ENCODE measurements at regions not wholly inside any gene's neighbourhood (a gene's known extent, or its start where the extent isn't known, plus 50 kb on each side); places are given as distances from the start of the nearest gene placed in this dataset.

- DNase-seq (ENCODE audit: unreplicated experiment), result no peak
- Mint-ChIP-seq H3K27me3 (ENCODE audit: insufficient read depth, unreplicated experiment) (no peaks in the 10 kb centered on the region), H3K27ac (ENCODE audit: low read depth, unreplicated experiment) (no peak overlapping the region), H3K4me1 (ENCODE audit: insufficient read depth, unreplicated experiment) (peaks cover 9% of the 10 kb centered on the region), H3K4me3 (ENCODE audit: unreplicated experiment) (no peak overlapping the region), H3K36me3 (ENCODE audit: insufficient read depth, unreplicated experiment) (no peaks in the 10 kb centered on the region), H3K9me3 (ENCODE audit: unreplicated experiment) (no peaks in the 10 kb centered on the region)
- TF ChIP-seq, protein P1, sequence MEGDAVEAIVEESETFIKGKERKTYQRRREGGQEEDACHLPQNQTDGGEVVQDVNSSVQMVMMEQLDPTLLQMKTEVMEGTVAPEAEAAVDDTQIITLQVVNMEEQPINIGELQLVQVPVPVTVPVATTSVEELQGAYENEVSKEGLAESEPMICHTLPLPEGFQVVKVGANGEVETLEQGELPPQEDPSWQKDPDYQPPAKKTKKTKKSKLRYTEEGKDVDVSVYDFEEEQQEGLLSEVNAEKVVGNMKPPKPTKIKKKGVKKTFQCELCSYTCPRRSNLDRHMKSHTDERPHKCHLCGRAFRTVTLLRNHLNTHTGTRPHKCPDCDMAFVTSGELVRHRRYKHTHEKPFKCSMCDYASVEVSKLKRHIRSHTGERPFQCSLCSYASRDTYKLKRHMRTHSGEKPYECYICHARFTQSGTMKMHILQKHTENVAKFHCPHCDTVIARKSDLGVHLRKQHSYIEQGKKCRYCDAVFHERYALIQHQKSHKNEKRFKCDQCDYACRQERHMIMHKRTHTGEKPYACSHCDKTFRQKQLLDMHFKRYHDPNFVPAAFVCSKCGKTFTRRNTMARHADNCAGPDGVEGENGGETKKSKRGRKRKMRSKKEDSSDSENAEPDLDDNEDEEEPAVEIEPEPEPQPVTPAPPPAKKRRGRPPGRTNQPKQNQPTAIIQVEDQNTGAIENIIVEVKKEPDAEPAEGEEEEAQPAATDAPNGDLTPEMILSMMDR (IDR thresholded peaks at IDR 0.05; ENCODE audit: unreplicated experiment), result no peak
- intact Hi-C loops (cut with micrococcal nuclease), result no loop called here
- ChIA-PET POLR2A (no interaction called here), CTCF (no interaction called here)
- BruUV-seq (replicated peaks), result no TSS peak
These were observed 378.1 kb upstream of the USP24 start for GRCh38 chr1:55593298-55593697.

GRCh38 chr1:55592122-55592521 lies 377.0 kb upstream of the USP24 start:
- ChIA-PET POLR2A (no interaction called here), CTCF (no interaction called here)
- DNase-seq (ENCODE audit: unreplicated experiment), result no peak
- BruUV-seq (replicated peaks), result no TSS peak
- Mint-ChIP-seq H3K27ac (ENCODE audit: low read depth, unreplicated experiment) (no peak overlapping the region), H3K9me3 (ENCODE audit: unreplicated experiment) (no peaks in the 10 kb centered on the region), H3K27me3 (ENCODE audit: insufficient read depth, unreplicated experiment) (no peaks in the 10 kb centered on the region), H3K4me1 (ENCODE audit: insufficient read depth, unreplicated experiment) (peaks cover 9% of the 10 kb centered on the region), H3K36me3 (ENCODE audit: insufficient read depth, unreplicated experiment) (no peaks in the 10 kb centered on the region), H3K4me3 (ENCODE audit: unreplicated experiment) (no peak overlapping the region)
- intact Hi-C loops (cut with micrococcal nuclease), result no loop called here
- TF ChIP-seq, protein P1 (IDR thresholded peaks at IDR 0.05; ENCODE audit: unreplicated experiment), result no peak

DNA sequence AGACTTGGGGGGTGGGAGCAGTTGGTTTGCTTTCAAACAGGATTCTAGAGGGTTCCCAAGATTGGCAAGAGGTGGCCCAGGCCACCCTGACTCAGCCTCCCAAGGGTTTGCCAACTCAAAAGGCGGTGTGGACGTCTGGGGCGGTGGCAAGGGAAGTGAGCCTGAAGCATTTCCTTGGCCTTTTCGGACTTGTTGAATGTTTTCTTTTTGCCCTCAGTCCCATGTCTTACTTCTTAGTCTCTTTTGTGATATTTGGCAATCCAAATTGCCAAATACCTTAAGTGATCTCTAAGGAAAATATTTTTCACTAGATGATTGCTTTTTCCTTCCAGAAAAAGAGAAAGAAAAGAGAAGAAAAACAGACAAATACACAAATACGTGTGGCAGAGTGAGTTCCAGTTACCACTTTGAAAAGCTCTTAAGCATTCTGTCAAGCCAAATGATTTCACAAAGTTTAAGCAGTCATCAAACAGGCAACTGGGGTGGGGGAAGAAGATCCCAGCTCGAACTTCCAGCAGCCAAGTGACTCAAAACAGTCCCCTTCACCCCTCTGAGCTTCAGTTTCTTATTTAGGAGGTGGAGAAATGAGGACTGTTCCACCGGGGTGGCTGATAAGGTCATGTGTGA lies 374.6 kb upstream of the USP24 start:
- BruUV-seq (replicated peaks), result no TSS peak
- Mint-ChIP-seq H3K27ac (ENCODE audit: low read depth, unreplicated experiment) (peak overlapping the region; percentile 86), H3K27me3 (ENCODE audit: insufficient read depth, unreplicated experiment) (no peaks in the 10 kb centered on the region), H3K9me3 (ENCODE audit: unreplicated experiment) (no peaks in the 10 kb centered on the region), H3K4me3 (ENCODE audit: unreplicated experiment) (no peak overlapping the region), H3K4me1 (ENCODE audit: insufficient read depth, unreplicated experiment) (peaks cover 22% of the 10 kb centered on the region), H3K36me3 (ENCODE audit: insufficient read depth, unreplicated experiment) (no peaks in the 10 kb centered on the region)
- CTCF ChIA-PET, result interaction anchor here (1.2 kb wide), 1 partner anchor 8 kb away, joined by 3 read pairs; no protein-coding TSS in a partner anchor
- intact Hi-C loops (cut with micrococcal nuclease), result no loop called here
- TF ChIP-seq, protein P1 (IDR thresholded peaks at IDR 0.05; ENCODE audit: unreplicated experiment), result no peak
- POLR2A ChIA-PET, result interaction anchor here (1.0 to 1.5 kb wide), 2 partner anchors 9 to 308 kb away, joined by 3 to 5 read pairs; no protein-coding TSS in a partner anchor
- peak; percentile 75 for DNase-seq (ENCODE audit: unreplicated experiment)

GRCh38 chr1:55588309-55588708 lies 373.1 kb upstream of the USP24 start:
- intact Hi-C loops (cut with micrococcal nuclease), result no loop called here

More at GRCh38 chr1:55588309-55588708, 373.1 kb upstream of the USP24 start:
- TF ChIP-seq, protein P1 (IDR thresholded peaks at IDR 0.05; ENCODE audit: unreplicated experiment), result no peak
- ChIA-PET POLR2A (interaction anchor here (0.7 to 1.0 kb wide), 2 partner anchors 13 to 310 kb away, joined by 3 read pairs; no protein-coding TSS in a partner anchor), CTCF (interaction anchor here (0.6 kb wide), 1 partner anchor 114 kb away, joined by 3 read pairs; no protein-coding TSS in a partner anchor)
- no TSS peak for BruUV-seq (replicated peaks)
- H3K4me3 Mint-ChIP-seq (ENCODE audit: unreplicated experiment), result no peak overlapping the region
- no peak for DNase-seq (ENCODE audit: unreplicated experiment)
- peaks cover 5% of the 10 kb centered on the region for H3K36me3 Mint-ChIP-seq (ENCODE audit: insufficient read depth, unreplicated experiment)
- H3K27me3 Mint-ChIP-seq (ENCODE audit: insufficient read depth, unreplicated experiment), result no peaks in the 10 kb centered on the region
- no peak overlapping the region for H3K27ac Mint-ChIP-seq (ENCODE audit: low read depth, unreplicated experiment)
- H3K4me1 Mint-ChIP-seq (ENCODE audit: insufficient read depth, unreplicated experiment), result peaks cover 30% of the 10 kb centered on the region
- no peaks in the 10 kb centered on the region for H3K9me3 Mint-ChIP-seq (ENCODE audit: unreplicated experiment)

All from MCF 10A (cell line).